Brain microvascular endothelial cell (primary cell): ENCODE measurements at regions not wholly inside any gene's neighbourhood (a gene's known extent, or its start where the extent isn't known, plus 50 kb on each side); places are given as distances from the start of the nearest gene placed in this dataset.
A peak's percentile ranks its signal among the peaks of the same experiment; 100 is the strongest.
"Not testable (repeated sequence)": the region's sequence is repeated elsewhere in the genome, so short reads cannot be mapped to it uniquely, and the experiment has no call there.

ENCODE experiments used
- DNase-seq: peaks from one replicate; pipeline ENCODE4 v3.0.0-alpha.2; 2020
- H3K27ac ChIP-seq: fragments of 250-450 bp; sonication (Bioruptor Pico); 2 replicates; pipeline ENCODE4 v1.5.1; 2020; ENCODE audit warnings: mild to moderate bottlenecking, moderate library complexity
- H3K27me3 ChIP-seq: fragments of 250-450 bp; sonication (Bioruptor Pico); replicated peaks from 2 replicates; pipeline ENCODE4 v1.5.1; 2020; ENCODE audit warnings: mild to moderate bottlenecking
- H3K36me3 ChIP-seq: fragments of 250-450 bp; sonication (Bioruptor Pico); replicated peaks from 2 replicates; pipeline ENCODE4 v1.5.1; 2020; ENCODE audit warnings: mild to moderate bottlenecking
- H3K4me3 ChIP-seq: 2 replicates; pipeline ENCODE4 v1.5.1; 2011; ENCODE audit warnings: low read depth, mild to moderate bottlenecking, control low read depth, low read length, moderate library complexity
- CTCF ChIP-seq: IDR thresholded peaks from 2 replicates; pipeline ENCODE4 v1.5.1; 2011; ENCODE audit warnings: low read depth, mild to moderate bottlenecking, moderate library complexity, low read length, control low read depth, inconsistent platforms; ENCODE audit errors: missing control alignments
- in situ Hi-C: cut with HindIII; loops from 2 replicates; pipeline ENCODE4 v1.10.0; 2017; ENCODE audit warnings: low sequenced_read_pairs, low pct_ligation_motif_present

GRCh38 chr11:129743112-129743815 is 72.4 kb upstream of the TMEM45B start:
- H3K4me3 ChIP-seq: no peak overlapping the region
- no peak overlapping the region for H3K27ac ChIP-seq
- in situ Hi-C loops: no loop called here
- TF ChIP-seq CTCF: no peak
- H3K27me3 ChIP-seq: no peaks in the 10 kb centered on the region
- no peak for DNase-seq
- H3K36me3 ChIP-seq: no peaks in the 10 kb centered on the region

- in situ Hi-C loops: no loop called here
Observed at GRCh38 chr11:129747071-129747470, 68.6 kb upstream of the TMEM45B start.

GRCh38 chr11:129749141-129749540 is 66.5 kb upstream of the TMEM45B start:
- TF ChIP-seq CTCF: no peak
- peaks cover 3% of the 10 kb centered on the region for H3K27me3 ChIP-seq
- no peak overlapping the region for H3K27ac ChIP-seq
- in situ Hi-C loops: no loop called here
- no peak overlapping the region for H3K4me3 ChIP-seq
- H3K36me3 ChIP-seq: no peaks in the 10 kb centered on the region
- no peak for DNase-seq

More at GRCh38 chr11:129747071-129747470, 68.6 kb upstream of the TMEM45B start:
- no peak for TF ChIP-seq CTCF
- Histone ChIP-seq H3K36me3 (no peaks in the 10 kb centered on the region), H3K4me3 (no peak overlapping the region), H3K27ac (no peak overlapping the region), H3K27me3 (peaks cover 3% of the 10 kb centered on the region)
- DNase-seq: no peak

GRCh38 chr11:129750343-129751292 is 65.0 kb upstream of the TMEM45B start:
- peak overlapping the region; percentile 39 for H3K4me3 ChIP-seq
- in situ Hi-C loops: no loop called here

GRCh38 chr11:129751511-129751910 is 64.1 kb upstream of the TMEM45B start:
- in situ Hi-C loops: no loop called here
- no peak overlapping the region for H3K27ac ChIP-seq

More at GRCh38 chr11:129750343-129751292, 65.0 kb upstream of the TMEM45B start:
- peak; percentile 29 for DNase-seq
- no peak overlapping the region for H3K27ac ChIP-seq
- peak; percentile 88 for TF ChIP-seq CTCF
- no peaks in the 10 kb centered on the region for H3K36me3 ChIP-seq
- peaks cover 3% of the 10 kb centered on the region for H3K27me3 ChIP-seq

GRCh38 chr11:129763569-129763968 is 52.1 kb upstream of the TMEM45B start:
- DNase-seq, H3K36me3 ChIP-seq, in situ Hi-C loops, H3K4me3 ChIP-seq, H3K27me3 ChIP-seq, H3K27ac ChIP-seq: not testable (repeated sequence)

More at GRCh38 chr11:129751511-129751910, 64.1 kb upstream of the TMEM45B start:
- Histone ChIP-seq H3K36me3 (no peaks in the 10 kb centered on the region), H3K27me3 (peaks cover 3% of the 10 kb centered on the region), H3K4me3 (no peak overlapping the region)
- no peak for TF ChIP-seq CTCF
- DNase-seq: no peak

GRCh38 chr11:129764204-129764603 is 51.4 kb upstream of the TMEM45B start:
- DNase-seq, H3K4me3 ChIP-seq, H3K36me3 ChIP-seq, in situ Hi-C loops, H3K27ac ChIP-seq, H3K27me3 ChIP-seq: not testable (repeated sequence)
